ENCODE measurements at regions not wholly inside any gene's neighbourhood (a gene's known extent, or its start where the extent isn't known, plus 50 kb on each side); places are given as distances from the start of the nearest gene placed in this dataset.

GRCh38 chr5:152487130-152487529 lies 82.1 kb upstream of the NMUR2 start:
- TF ChIP-seq POLR2A (IDR thresholded peaks at IDR 0.05; ENCODE audit: borderline replicate concordance, extremely low read depth, insufficient read depth, insufficient read length) (no peak), POLR2AphosphoS5 (IDR thresholded peaks at IDR 0.05; ENCODE audit: low read depth, low read length) (no peak), ZNF274 (IDR thresholded peaks at IDR 0.05; ENCODE audit: low read depth, low read length) (no peak), YY1 (IDR thresholded peaks at IDR 0.05; ENCODE audit: extremely low read depth, insufficient replicate concordance, low read depth, low read length) (no peak), SIN3A (IDR thresholded peaks at IDR 0.05; ENCODE audit: low read depth) (no peak), CTCF (IDR thresholded peaks at IDR 0.05 in 2 of 3, conservative IDR thresholded peaks at IDR 0.05 in 1 of 3; ENCODE audit: borderline replicate concordance in 1 of 3, insufficient read depth in 1 of 3, low read depth in 2 of 3, low read length in 2 of 3) (no peak), RAD21 (IDR thresholded peaks at IDR 0.05; ENCODE audit: low read depth) (no peak), EZH2 (IDR thresholded peaks at IDR 0.05) (no peak), EZH2phosphoT487 (IDR thresholded peaks at IDR 0.05; ENCODE audit: borderline replicate concordance) (no peak), SP1 (IDR thresholded peaks at IDR 0.05; ENCODE audit: low read depth) (no peak), MAX (IDR thresholded peaks at IDR 0.05) (no peak)
- TF ChIP-seq, protein P1, sequence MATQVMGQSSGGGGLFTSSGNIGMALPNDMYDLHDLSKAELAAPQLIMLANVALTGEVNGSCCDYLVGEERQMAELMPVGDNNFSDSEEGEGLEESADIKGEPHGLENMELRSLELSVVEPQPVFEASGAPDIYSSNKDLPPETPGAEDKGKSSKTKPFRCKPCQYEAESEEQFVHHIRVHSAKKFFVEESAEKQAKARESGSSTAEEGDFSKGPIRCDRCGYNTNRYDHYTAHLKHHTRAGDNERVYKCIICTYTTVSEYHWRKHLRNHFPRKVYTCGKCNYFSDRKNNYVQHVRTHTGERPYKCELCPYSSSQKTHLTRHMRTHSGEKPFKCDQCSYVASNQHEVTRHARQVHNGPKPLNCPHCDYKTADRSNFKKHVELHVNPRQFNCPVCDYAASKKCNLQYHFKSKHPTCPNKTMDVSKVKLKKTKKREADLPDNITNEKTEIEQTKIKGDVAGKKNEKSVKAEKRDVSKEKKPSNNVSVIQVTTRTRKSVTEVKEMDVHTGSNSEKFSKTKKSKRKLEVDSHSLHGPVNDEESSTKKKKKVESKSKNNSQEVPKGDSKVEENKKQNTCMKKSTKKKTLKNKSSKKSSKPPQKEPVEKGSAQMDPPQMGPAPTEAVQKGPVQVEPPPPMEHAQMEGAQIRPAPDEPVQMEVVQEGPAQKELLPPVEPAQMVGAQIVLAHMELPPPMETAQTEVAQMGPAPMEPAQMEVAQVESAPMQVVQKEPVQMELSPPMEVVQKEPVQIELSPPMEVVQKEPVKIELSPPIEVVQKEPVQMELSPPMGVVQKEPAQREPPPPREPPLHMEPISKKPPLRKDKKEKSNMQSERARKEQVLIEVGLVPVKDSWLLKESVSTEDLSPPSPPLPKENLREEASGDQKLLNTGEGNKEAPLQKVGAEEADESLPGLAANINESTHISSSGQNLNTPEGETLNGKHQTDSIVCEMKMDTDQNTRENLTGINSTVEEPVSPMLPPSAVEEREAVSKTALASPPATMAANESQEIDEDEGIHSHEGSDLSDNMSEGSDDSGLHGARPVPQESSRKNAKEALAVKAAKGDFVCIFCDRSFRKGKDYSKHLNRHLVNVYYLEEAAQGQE (IDR thresholded peaks at IDR 0.05; ENCODE audit: low read depth): no peak
- TF ChIP-seq, protein P2, sequence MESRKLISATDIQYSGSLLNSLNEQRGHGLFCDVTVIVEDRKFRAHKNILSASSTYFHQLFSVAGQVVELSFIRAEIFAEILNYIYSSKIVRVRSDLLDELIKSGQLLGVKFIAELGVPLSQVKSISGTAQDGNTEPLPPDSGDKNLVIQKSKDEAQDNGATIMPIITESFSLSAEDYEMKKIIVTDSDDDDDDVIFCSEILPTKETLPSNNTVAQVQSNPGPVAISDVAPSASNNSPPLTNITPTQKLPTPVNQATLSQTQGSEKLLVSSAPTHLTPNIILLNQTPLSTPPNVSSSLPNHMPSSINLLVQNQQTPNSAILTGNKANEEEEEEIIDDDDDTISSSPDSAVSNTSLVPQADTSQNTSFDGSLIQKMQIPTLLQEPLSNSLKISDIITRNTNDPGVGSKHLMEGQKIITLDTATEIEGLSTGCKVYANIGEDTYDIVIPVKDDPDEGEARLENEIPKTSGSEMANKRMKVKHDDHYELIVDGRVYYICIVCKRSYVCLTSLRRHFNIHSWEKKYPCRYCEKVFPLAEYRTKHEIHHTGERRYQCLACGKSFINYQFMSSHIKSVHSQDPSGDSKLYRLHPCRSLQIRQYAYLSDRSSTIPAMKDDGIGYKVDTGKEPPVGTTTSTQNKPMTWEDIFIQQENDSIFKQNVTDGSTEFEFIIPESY (IDR thresholded peaks at IDR 0.05; ENCODE audit: extremely low read depth, insufficient replicate concordance, low read length): no peak
